Hepatocyte (in vitro differentiated cells): ENCODE measurements at regions not wholly inside any gene's neighbourhood (a gene's known extent, or its start where the extent isn't known, plus 50 kb on each side); places are given as distances from the start of the nearest gene placed in this dataset.

ENCODE experiments used
- EZH2 ChIP-seq: fragments of 200-600 bp; sonication (generic); IDR thresholded peaks from 2 replicates; pipeline ENCODE4 v1.6.1; 2016; ENCODE audit warnings: antibody characterized with exemption, mild to moderate bottlenecking, borderline replicate concordance
- TF ChIP-seq, protein P1 (sequence below): fragments of 200-600 bp; sonication (generic); IDR thresholded peaks from 2 replicates; pipeline ENCODE4 v1.5.1; 2016; ENCODE audit warnings: antibody characterized with exemption, mild to moderate bottlenecking; ENCODE audit not compliant: poor library complexity

GRCh38 chr7:51827631-51828030 lies 511.0 kb upstream of the COBL start:
- TF ChIP-seq, protein P1, sequence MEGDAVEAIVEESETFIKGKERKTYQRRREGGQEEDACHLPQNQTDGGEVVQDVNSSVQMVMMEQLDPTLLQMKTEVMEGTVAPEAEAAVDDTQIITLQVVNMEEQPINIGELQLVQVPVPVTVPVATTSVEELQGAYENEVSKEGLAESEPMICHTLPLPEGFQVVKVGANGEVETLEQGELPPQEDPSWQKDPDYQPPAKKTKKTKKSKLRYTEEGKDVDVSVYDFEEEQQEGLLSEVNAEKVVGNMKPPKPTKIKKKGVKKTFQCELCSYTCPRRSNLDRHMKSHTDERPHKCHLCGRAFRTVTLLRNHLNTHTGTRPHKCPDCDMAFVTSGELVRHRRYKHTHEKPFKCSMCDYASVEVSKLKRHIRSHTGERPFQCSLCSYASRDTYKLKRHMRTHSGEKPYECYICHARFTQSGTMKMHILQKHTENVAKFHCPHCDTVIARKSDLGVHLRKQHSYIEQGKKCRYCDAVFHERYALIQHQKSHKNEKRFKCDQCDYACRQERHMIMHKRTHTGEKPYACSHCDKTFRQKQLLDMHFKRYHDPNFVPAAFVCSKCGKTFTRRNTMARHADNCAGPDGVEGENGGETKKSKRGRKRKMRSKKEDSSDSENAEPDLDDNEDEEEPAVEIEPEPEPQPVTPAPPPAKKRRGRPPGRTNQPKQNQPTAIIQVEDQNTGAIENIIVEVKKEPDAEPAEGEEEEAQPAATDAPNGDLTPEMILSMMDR = no peak
- no peak for TF ChIP-seq EZH2
